Activated CD8-positive, alpha-beta memory T cell treated with anti-CD3 and anti-CD28 coated beads for 1 hour (primary cell): ENCODE measurements at regions not wholly inside any gene's neighbourhood (a gene's known extent, or its start where the extent isn't known, plus 50 kb on each side); places are given as distances from the start of the nearest gene placed in this dataset.

Experiments
- DNase-seq, 2 donors: peaks; one replicate each; pipeline ENCODE4 v3.0.0-alpha.2; 2020; ENCODE audit warnings: low read depth in 1 of 2; ENCODE audit errors: extremely low read depth in 1 of 2

- DNase-seq: no peak
Observed at GRCh38 chr6:41404182-41404845, 68.9 kb downstream of the NCR2 start.

- no peak for DNase-seq
Observed at GRCh38 chr6:41405941-41406727, 70.7 kb downstream of the NCR2 start.

GRCh38 chr6:41406728-41407489, 71.5 kb downstream of the NCR2 start:
- no peak for DNase-seq

- DNase-seq: no peak
Observed at GRCh38 chr6:41408576-41408975, 73.2 kb downstream of the NCR2 start.

- no peak for DNase-seq
Observed at GRCh38 chr6:41408982-41409381, 73.6 kb downstream of the NCR2 start.

- no peak for DNase-seq
Observed at GRCh38 chr6:41409489-41409888, 74.1 kb downstream of the NCR2 start.

GRCh38 chr6:41411961-41412360, 76.6 kb downstream of the NCR2 start:
- no peak for DNase-seq

GRCh38 chr6:41413250-41413649, 77.8 kb downstream of the NCR2 start:
- no peak for DNase-seq

- no peak for DNase-seq
Observed at GRCh38 chr6:41416501-41416837, 81.1 kb downstream of the NCR2 start.

- no peak for DNase-seq
Observed at GRCh38 chr6:41418741-41419140, 83.3 kb downstream of the NCR2 start.

GRCh38 chr6:41419385-41419784, 84.0 kb downstream of the NCR2 start:
- no peak for DNase-seq

- no peak for DNase-seq
Observed at GRCh38 chr6:41420186-41420585, 84.8 kb downstream of the NCR2 start.

- DNase-seq: no peak
Observed at GRCh38 chr6:41422161-41422560, 86.8 kb downstream of the NCR2 start.

GRCh38 chr6:41423002-41423401, 87.6 kb downstream of the NCR2 start:
- DNase-seq: no peak

- DNase-seq: peak; percentile 48 to 63
Observed at GRCh38 chr6:41424370-41425058, 89.1 kb downstream of the NCR2 start.

GRCh38 chr6:41425511-41425910, 90.1 kb downstream of the NCR2 start:
- DNase-seq: no peak

- DNase-seq: no peak
Observed at GRCh38 chr6:41426438-41426851, 91.0 kb downstream of the NCR2 start.

- no peak for DNase-seq
Observed at GRCh38 chr6:41426888-41427641, 91.7 kb downstream of the NCR2 start.

GRCh38 chr6:41427642-41428335, 92.4 kb downstream of the NCR2 start:
- no peak for DNase-seq
